ENCODE measurements at regions not wholly inside any gene's neighbourhood (a gene's known extent, or its start where the extent isn't known, plus 50 kb on each side); places are given as distances from the start of the nearest gene placed in this dataset.
A peak's percentile ranks its signal among the peaks of the same experiment; 100 is the strongest.

- Histone ChIP-seq H3K4me3 (ENCODE audit: low read depth in 1 of 3, low read length in 3 of 3) (no peak overlapping the region), H3K9ac (ENCODE audit: low read depth in 1 of 2, low read length in 2 of 2) (no peak overlapping the region), H3K27ac (ENCODE audit: low read depth in 1 of 2, low read length in 2 of 2) (no peak overlapping the region), H3K9me3 (ENCODE audit: control insufficient read depth in 4 of 4, low read length in 3 of 4) (no peaks in the 10 kb centered on the region), H3K4me1 (ENCODE audit: control insufficient read depth in 4 of 4, insufficient read depth in 4 of 4, low read length in 3 of 4) (no peaks in the 10 kb centered on the region), H3K27me3 (ENCODE audit: control insufficient read depth in 4 of 4, insufficient read depth in 4 of 4, low read length in 3 of 4) (no peaks in the 10 kb centered on the region), H3K36me3 (ENCODE audit: control insufficient read depth in 4 of 4, insufficient read depth in 3 of 4, low read depth in 1 of 4, low read length in 3 of 4) (no peaks in the 10 kb centered on the region)
- TF ChIP-seq MAX (IDR thresholded peaks at IDR 0.05) = no peak
- TF ChIP-seq GABPA (IDR thresholded peaks at IDR 0.05 in 1 of 2, conservative IDR thresholded peaks at IDR 0.05 in 1 of 2) = no peak
- no peak for TF ChIP-seq REST (IDR thresholded peaks at IDR 0.05)
- TF ChIP-seq HNF4A (conservative IDR thresholded peaks at IDR 0.05) = no peak
- TF ChIP-seq JUND (IDR thresholded peaks at IDR 0.05) = no peak
- peak; percentile 52 for TF ChIP-seq NR2F2 (IDR thresholded peaks at IDR 0.05)
- no peak for TF ChIP-seq EGR1 (IDR thresholded peaks at IDR 0.05; ENCODE audit: low read depth in 2 of 2)
- WGBS = 63% methylated on average over 8 of the region's 8 CpGs
- DNase-seq (ENCODE audit: low spot score) = no peak
Measured at GRCh38 chr14:22699801-22700564, 55.8 kb upstream of the OR6J1 start.

GRCh38 chr14:22713631-22713950, 52.9 kb upstream of the OXA1L start:
- Histone ChIP-seq H3K9ac (ENCODE audit: low read depth in 1 of 2, low read length in 2 of 2) (no peak overlapping the region), H3K27ac (ENCODE audit: low read depth in 1 of 2, low read length in 2 of 2) (no peak overlapping the region)
- 73% methylated on average over 9 of the region's 9 CpGs for WGBS

More at GRCh38 chr14:22713631-22713950, 52.9 kb upstream of the OXA1L start:
- no peak for DNase-seq (ENCODE audit: low spot score)
- Histone ChIP-seq H3K4me3 (ENCODE audit: low read depth in 1 of 3, low read length in 3 of 3) (no peak overlapping the region), H3K4me1 (ENCODE audit: control insufficient read depth in 4 of 4, insufficient read depth in 4 of 4, low read length in 3 of 4) (peaks cover 0 to 1% (median 0%) of the 10 kb centered on the region in 4 donors), H3K36me3 (ENCODE audit: control insufficient read depth in 4 of 4, insufficient read depth in 3 of 4, low read depth in 1 of 4, low read length in 3 of 4) (no peaks in the 10 kb centered on the region), H3K27me3 (ENCODE audit: control insufficient read depth in 4 of 4, insufficient read depth in 4 of 4, low read length in 3 of 4) (peaks cover 0 to 7% (median 3%) of the 10 kb centered on the region in 4 donors), H3K9me3 (ENCODE audit: control insufficient read depth in 4 of 4, low read length in 3 of 4) (peaks cover 0 to 3% (median 0%) of the 10 kb centered on the region in 4 donors)
- TF ChIP-seq HNF4A (conservative IDR thresholded peaks at IDR 0.05) = no peak
- no peak for TF ChIP-seq TAF1 (conservative IDR thresholded peaks at IDR 0.05)
- TF ChIP-seq NR2F2 (IDR thresholded peaks at IDR 0.05) = no peak
- no peak for TF ChIP-seq YY1 (IDR thresholded peaks at IDR 0.05)
- TF ChIP-seq RXRA (IDR thresholded peaks at IDR 0.05) = no peak
- no peak for TF ChIP-seq ZBTB33 (IDR thresholded peaks at IDR 0.05)
- TF ChIP-seq ATF3 (IDR thresholded peaks at IDR 0.05) = no peak
- no peak for TF ChIP-seq REST (IDR thresholded peaks at IDR 0.05)
- no peak for TF ChIP-seq FOXA2 (IDR thresholded peaks at IDR 0.05)
- TF ChIP-seq EGR1 (IDR thresholded peaks at IDR 0.05; ENCODE audit: low read depth in 2 of 2) = no peak
- no peak for TF ChIP-seq FOXA1 (IDR thresholded peaks at IDR 0.05)

Measured in liver (tissue), 7 donors.